A673 (cell line): ENCODE measurements at regions not wholly inside any gene's neighbourhood (a gene's known extent, or its start where the extent isn't known, plus 50 kb on each side); places are given as distances from the start of the nearest gene placed in this dataset.

Source experiments
- BruUV-seq: library from RNA; stranded (reverse); fragments of 400-500 nt; replicated peaks from 2 replicates; lab custom pipeline; 2021; lab: Mats Ljungman, UMichigan
- CTCF ChIA-PET: fragments of 300-600 bp; sonication (Branson Sonifier 250); formaldehyde crosslinking; loops from one replicate; lab custom pipeline; 2022; ENCODE audit warnings: antibody characterized with exemption; lab: Charles Lee
- POLR2A ChIA-PET: fragments of 300-600 bp; sonication (Branson Sonifier 250); formaldehyde crosslinking; loops from one replicate; lab custom pipeline; 2022; ENCODE audit warnings: antibody characterized with exemption; ENCODE audit not compliant: low non-redundant PET; lab: Charles Lee
- DNase-seq: peaks from one replicate; pipeline ENCODE4 v3.0.0-alpha.2; 2015; ENCODE audit warnings: low spot score
- H3K27ac ChIP-seq: fragments of 200-600 bp; sonication (generic); 2 replicates; pipeline ENCODE4 v1.5.1; 2016; ENCODE audit warnings: mixed run types, low read depth, mild to moderate bottlenecking, mixed read lengths, antibody characterized with exemption, low read length; ENCODE audit not compliant: poor library complexity, severe bottlenecking
- H3K27me3 ChIP-seq: fragments of 200-600 bp; sonication (generic); replicated peaks from 2 replicates; pipeline ENCODE4 v1.6.1; 2017; ENCODE audit warnings: mixed run types, low read depth, mild to moderate bottlenecking, mixed read lengths, antibody characterized with exemption, low read length; ENCODE audit not compliant: insufficient read depth, poor library complexity
- H3K36me3 ChIP-seq: fragments of 200-600 bp; sonication (generic); 2 replicates; pipeline ENCODE4 v1.6.1; 2016; ENCODE audit warnings: mixed run types, mild to moderate bottlenecking, mixed read lengths, antibody characterized with exemption, low read length; ENCODE audit not compliant: insufficient read depth, poor library complexity, severe bottlenecking
- H3K4me1 ChIP-seq: fragments of 200-600 bp; sonication (generic); 2 replicates; pipeline ENCODE4 v1.6.1; 2017; ENCODE audit warnings: mixed run types, mild to moderate bottlenecking, mixed read lengths, antibody characterized with exemption, low read length; ENCODE audit not compliant: insufficient read depth, poor library complexity, severe bottlenecking
- H3K4me3 ChIP-seq: fragments of 200-600 bp; sonication (generic); 2 replicates; pipeline ENCODE4 v1.5.1; 2016; ENCODE audit warnings: low read depth, mixed run types, mild to moderate bottlenecking, mixed read lengths, low read length; ENCODE audit not compliant: poor library complexity, severe bottlenecking
- H3K9me3 ChIP-seq: fragments of 200-600 bp; sonication (generic); 2 replicates; pipeline ENCODE4 v1.6.1; 2016; ENCODE audit warnings: mixed run types, low read depth, mild to moderate bottlenecking, mixed read lengths, antibody characterized with exemption, low read length; ENCODE audit not compliant: poor library complexity, severe bottlenecking
- CTCF ChIP-seq: fragments of 300-800, 200-600 bp; sonication (generic); conservative IDR thresholded peaks from 2 replicates; pipeline ENCODE4 v1.5.1; 2017; ENCODE audit warnings: low read depth, mild to moderate bottlenecking, antibody characterized with exemption, low read length, moderate library complexity, mixed read lengths
- EZH2 ChIP-seq: fragments of 200-600 bp; sonication (generic); IDR thresholded peaks from 2 replicates; pipeline ENCODE4 v1.6.1; 2017; ENCODE audit warnings: borderline replicate concordance, low read depth, mild to moderate bottlenecking, mixed read lengths, antibody characterized with exemption, low read length; ENCODE audit not compliant: poor library complexity, severe bottlenecking
- intact Hi-C: fragments of 100-400 bp; cut with micrococcal nuclease; formaldehyde crosslinking; loops from one replicate; pipeline ENCODE4 v1.10.0; 2022; ENCODE audit not compliant: unreplicated experiment

GRCh38 chr1:190022709-190023108 is 455.0 kb downstream of the BRINP3 start:
- ChIA-PET CTCF (no interaction called here), POLR2A (no interaction called here)
- no TSS peak for BruUV-seq
- DNase-seq: no peak
- Histone ChIP-seq H3K4me3 (no peak overlapping the region), H3K9me3 (no peaks in the 10 kb centered on the region), H3K27ac (no peak overlapping the region), H3K36me3 (no peaks in the 10 kb centered on the region), H3K4me1 (no peaks in the 10 kb centered on the region), H3K27me3 (no peaks in the 10 kb centered on the region)
- intact Hi-C loops: no loop called here
- TF ChIP-seq EZH2 (no peak), CTCF (no peak)

DNA sequence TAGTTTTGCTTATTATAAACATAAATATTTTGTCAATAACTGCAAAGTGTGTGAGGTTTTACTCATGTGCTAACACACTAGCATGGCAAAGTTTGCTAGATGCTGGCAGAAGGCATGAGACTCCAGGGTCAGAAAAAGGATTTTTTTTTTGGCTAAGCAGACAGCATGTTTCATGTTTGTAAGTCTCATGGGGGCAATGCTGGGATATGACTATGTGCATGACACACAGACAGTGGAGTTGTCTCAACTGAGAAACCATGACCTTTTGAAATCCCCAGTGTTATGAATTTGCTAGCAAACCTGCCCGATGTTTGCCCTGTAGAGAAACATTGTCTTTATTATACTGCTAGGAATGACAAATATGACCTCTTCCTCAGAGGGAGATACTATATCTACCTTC is 448.2 kb downstream of the BRINP3 start:
- POLR2A ChIA-PET: no interaction called here
- TF ChIP-seq CTCF: no peak
- Histone ChIP-seq H3K27ac (no peak overlapping the region), H3K9me3 (no peaks in the 10 kb centered on the region), H3K27me3 (no peaks in the 10 kb centered on the region), H3K4me1 (no peaks in the 10 kb centered on the region), H3K36me3 (no peaks in the 10 kb centered on the region), H3K4me3 (no peak overlapping the region)
- CTCF ChIA-PET: no interaction called here
- BruUV-seq: no TSS peak
- DNase-seq: no peak
- intact Hi-C loops: no loop called here

GRCh38 chr1:190043655-190044054 is 434.0 kb downstream of the BRINP3 start:
- BruUV-seq: no TSS peak
- no peaks in the 10 kb centered on the region for H3K36me3 ChIP-seq
- CTCF ChIA-PET: no interaction called here
- H3K27ac ChIP-seq: no peak overlapping the region
- H3K4me3 ChIP-seq: no peak overlapping the region
- intact Hi-C loops: no loop called here
- H3K4me1 ChIP-seq: no peaks in the 10 kb centered on the region
- no peak for DNase-seq
- POLR2A ChIA-PET: no interaction called here
- no peaks in the 10 kb centered on the region for H3K9me3 ChIP-seq
- TF ChIP-seq CTCF (no peak), EZH2 (no peak)
- H3K27me3 ChIP-seq: no peaks in the 10 kb centered on the region
